Caki2 (cell line): ENCODE measurements at regions not wholly inside any gene's neighbourhood (a gene's known extent, or its start where the extent isn't known, plus 50 kb on each side); places are given as distances from the start of the nearest gene placed in this dataset.

ENCODE experiments used
- DNase-seq: peaks from one replicate; pipeline ENCODE4 v3.0.0-alpha.2; 2015; ENCODE audit warnings: low read depth
- in situ Hi-C: cut with HindIII; loops from 2 replicates; pipeline ENCODE4 v1.10.0; 2016; ENCODE audit warnings: low sequenced_read_pairs, low pct_unique_long_range_greater_than_20kb, mixed read lengths

DNA sequence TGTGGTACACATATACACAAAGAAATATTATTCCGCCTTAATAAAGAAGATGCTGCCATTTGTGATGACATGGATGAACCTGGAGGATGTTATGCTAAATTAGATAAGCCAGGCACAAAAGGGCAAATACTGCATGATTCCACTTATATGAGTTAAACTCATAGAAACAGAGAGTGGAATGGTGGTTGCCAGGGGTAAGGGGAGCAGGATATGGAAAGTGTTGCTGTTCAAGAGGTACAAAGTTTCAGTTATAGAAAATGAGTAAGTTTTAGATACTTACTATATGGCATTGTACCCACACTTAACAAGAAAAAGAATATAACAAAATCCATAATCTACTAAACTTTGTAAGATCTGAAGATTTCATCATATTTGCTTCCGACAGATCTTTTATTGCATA lies 252.2 kb downstream of the SYK start:
- in situ Hi-C loops: no loop called here
- no peak for DNase-seq

DNA sequence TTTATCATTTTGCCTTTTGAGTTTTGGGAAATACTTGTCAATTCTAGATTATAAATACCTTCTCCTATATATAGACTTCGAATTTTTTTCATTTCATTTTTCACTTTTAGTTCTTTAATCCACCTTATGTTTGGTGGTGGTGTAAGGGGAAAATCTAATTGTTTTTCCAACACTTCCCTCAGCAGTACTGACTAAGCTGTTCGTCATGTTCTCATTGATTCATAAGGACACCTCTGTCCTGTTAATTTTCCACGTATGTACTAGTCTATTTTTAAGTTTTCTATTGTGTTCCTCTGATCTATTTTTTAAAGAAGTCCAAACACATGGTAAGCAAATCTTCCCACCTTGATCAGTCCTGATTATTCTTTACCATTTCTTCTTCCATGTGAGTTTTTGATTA lies 254.2 kb downstream of the SYK start:
- DNase-seq: no peak
- in situ Hi-C loops: no loop called here

DNA sequence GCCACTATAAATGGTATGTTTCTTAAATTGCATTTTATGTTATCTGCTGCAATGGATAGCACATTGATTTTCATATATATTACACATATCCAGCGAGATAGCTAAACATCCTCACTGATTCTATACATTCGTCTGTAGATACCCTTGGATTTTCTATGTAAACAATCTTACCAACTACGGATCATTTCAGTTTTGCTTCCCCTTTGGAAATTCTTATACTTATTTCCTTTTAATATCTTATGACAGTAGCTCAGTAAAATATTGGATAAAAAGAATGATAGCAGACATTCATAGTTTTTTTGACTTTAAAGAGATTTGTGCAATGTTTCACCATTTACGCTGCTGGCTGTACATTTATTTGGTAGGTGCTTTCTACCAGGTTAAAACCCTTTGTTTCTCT lies 254.9 kb downstream of the SYK start:
- in situ Hi-C loops: no loop called here
- DNase-seq: no peak

DNA sequence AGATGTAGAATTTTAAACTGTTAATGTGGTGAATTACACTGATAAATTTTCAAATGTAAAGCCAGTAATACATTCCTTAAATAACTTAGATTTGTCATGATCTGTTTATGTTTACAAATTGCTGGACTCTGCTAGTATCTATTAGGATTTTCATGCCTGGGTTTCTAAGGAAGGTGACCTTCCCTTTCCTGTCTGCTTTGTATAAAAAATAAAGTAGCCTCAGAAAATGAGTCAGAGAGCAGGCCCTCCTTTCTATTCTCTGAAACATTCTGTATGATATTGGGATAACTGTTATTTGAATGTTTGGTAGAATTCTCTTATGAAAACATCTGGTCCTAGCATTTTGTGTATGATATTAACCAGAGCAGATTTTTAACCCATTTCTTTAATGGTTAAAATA lies 255.3 kb downstream of the SYK start:
- in situ Hi-C loops: no loop called here
- DNase-seq: no peak

DNA sequence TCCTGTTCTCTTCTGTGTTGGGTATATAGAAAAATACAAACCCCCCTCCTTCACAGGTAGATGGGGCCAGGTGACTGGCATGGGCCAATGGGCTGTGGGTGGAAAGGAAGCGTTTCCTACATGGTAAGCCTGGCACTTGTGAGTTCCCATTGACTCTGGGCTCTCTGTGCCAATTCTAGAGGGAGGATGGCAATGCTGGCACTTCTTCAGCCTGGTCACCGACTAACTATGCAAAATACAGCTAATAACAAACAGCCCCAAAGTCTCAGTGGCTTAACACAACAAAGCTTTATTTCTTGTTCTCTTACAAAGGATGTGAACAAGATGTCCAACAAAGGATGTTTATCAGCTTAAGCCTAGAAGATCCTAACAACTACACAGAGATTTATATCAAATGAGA lies 258.1 kb downstream of the SYK start:
- in situ Hi-C loops: no loop called here

DNA sequence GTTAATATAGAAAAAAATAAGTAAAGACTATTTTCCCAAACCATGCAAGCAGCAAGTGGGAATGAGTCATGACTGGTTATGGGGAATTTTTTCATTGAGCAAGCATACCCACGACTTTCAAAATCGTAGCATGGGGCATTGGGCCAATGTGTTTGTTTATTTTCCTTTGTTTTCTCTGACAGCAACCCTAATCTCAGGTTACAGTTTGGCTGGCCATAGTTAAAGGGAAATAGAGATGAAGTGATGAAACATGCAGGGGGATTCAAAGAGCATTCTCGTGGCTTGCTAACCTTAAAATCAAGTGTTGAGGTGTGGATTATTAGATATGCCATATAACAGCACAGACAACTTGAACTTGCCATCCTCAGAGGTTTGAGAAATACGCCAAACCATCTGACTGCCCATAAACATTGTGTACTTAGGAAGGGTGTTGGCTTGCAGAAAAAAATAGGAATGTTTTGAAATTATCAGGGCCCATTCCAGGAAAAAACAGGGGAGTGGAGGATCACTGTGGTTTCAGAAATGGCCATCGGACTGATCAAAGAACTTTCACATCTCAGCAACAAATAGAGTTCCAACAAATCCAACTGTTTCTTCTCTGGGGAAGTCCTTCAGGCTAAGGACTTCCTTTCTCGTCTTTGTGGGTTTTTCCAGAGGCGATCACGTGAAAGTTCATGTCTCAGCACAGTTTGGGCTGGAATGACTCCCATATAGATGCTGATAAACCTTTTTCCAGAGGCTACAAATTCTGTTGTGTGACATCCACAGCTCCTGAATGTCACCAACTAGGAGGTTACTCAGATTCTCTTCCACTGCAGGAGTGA lies 259.1 kb downstream of the SYK start:
- in situ Hi-C loops: no loop called here
- peak; percentile 87 for DNase-seq

More for the DNA sequence above, 258.1 kb downstream of the SYK start:
- no peak for DNase-seq

DNA sequence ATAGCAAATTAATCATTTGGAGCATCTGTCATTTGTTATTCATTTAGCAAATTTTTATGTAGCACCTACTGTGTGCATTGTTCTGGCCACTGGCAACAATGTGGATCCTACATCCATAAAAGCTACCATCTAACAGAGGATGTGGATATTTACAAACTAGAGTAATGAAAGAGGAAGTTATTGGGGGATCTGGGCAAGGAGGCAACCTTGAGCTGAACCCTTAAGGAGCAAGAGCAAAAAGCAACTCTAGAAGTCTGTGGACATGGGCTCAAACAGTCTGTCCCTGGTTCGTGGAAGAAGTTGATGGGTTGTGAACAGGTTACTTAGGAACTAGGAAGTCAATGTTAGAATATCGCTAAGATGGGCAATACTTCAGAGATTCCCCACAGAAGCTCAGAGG lies 259.9 kb downstream of the SYK start:
- DNase-seq: no peak
- in situ Hi-C loops: no loop called here

DNA sequence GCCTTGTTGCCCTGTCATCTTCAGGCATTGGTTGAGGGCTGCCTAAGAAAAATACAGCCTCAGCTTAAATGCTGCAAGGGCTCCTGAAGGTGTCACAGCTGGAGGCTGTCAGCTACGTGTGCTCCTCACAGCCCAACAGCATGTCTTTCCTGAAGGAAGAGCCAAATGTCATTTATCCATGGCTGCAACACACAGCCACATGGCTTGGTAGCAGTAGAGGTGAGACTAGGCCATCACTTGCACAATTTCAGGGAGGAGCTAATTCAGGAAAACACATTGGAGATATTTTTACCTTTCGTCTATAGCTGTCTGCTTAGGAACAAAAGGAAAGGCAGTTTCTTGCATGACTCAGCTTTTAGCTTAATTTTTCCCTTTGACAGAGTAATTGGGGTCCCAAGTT lies 260.7 kb downstream of the SYK start:
- DNase-seq: no peak
- in situ Hi-C loops: no loop called here

DNA sequence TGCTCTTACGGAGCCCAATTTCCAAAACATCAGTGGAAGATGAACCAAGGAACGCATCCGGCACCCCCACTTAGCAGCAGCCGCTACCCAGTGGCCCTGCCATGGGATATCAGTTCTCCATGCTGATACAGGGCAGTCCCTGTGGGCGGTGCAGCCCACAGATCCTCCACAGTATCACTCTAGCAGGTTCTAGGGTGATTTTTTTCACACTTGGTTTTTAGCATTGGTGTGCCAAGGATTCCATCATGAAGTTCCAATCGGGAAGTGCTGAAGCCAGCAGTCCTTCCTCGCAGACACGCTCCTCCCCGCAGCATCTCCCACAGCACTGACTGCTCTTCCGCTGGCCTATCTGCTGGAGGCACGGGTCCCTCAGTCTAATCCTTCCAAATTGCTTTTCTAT lies 261.9 kb downstream of the SYK start:
- in situ Hi-C loops: no loop called here
- DNase-seq: no peak

DNA sequence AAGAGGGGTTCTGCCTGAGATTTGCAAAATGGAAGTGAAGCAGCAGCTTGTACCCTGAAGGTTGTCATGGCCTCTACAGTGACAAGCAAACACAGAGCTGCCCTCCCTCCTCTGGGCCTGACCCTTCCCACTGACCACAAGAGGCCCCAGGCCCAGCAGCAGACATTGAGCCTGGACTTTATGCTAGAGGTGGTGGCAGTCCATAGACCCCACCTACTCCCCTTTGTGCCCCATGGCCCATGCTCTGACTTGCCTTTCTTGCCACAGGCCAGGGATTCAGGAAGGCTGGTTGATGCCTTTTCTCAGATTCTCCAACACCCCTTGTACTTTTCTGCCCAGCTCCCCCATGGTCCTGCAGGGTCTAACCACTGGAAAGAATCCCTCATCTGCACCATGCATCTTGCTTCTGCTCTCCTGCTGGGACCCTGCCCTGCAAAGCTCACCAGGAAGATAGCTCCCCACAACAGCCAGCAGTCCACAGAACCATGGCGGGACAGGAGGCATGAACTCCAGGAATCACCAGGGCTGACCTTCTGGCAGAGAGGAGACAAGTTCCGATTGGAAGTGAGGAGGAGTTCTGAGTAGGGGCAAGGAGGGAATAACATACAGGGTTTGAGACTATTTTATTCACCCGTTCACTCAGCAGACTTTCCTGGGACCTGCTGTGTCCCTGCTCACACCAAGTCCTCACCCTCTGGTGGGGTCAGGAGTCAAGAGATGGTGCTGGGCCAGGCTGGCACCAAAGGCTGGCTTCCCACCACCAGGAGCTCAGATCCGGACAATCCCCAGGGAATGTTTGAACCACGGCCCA lies 263.8 kb downstream of the SYK start:
- in situ Hi-C loops: no loop called here
- DNase-seq: no peak

DNA sequence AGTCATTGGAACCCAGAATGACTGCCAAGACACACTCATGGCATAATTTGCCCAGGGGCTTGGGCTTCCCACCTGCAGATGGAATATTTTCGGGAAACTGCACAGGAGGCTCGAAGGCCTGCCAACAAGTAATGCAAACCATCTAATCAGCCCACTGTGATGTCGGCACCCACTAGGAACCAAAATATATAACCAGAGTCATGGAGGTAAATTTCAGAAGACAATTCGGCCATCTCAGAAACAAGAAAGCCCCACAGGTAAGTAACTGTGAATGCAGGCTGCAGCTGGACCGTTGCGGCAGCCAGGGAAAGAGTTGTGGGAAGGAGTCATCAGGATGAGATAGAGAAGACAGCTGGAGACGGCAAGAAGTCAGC lies 264.4 kb downstream of the SYK start:
- no peak for DNase-seq
- in situ Hi-C loops: no loop called here

DNA sequence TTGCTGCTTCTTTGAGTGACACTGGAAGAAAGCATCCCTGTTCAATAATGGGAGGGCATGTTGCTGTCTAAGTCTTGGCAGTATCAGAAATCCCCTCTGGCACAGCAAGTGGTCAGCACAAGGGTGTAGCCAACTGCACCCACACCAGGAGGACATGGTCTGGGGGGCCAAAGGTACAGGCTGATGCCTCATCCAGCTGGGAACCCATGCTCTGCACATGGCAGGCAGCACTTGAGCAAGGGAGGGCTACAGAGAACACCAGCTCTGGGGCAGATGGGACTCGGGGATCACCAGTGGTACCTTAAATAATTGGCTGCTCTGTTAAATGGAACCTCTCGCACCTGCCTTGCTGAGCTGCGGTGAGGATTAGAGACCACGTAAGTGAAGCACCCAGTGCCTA lies 265.2 kb downstream of the SYK start:
- no peak for DNase-seq
- in situ Hi-C loops: no loop called here

DNA sequence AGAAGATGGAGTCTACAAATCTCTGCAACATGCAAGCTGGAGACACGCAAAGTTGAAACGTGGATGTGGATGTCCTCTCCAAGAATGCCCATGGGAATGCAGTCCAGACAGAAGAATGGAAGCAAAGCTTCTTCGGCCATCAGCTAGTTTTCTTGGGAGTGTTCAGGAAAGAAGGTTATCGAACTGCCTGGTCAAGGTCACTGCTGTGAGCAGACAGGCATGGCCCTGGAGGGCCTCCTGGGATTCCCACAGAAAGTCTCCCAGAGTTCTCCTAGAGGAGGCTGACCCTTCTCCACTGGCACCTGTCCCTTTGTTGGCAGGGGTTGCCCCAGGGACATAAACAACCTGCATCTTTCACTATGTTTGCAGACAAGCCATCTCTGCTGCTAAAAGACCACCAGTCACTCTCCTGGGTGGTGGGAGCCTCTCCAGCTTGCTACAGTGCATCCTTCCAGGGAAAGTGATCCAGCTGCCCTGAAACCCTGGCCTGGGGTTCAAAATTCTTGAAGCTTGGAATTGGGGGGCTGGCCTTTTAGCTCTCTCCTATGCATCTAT lies 265.8 kb downstream of the SYK start:
- no peak for DNase-seq
- in situ Hi-C loops: no loop called here

DNA sequence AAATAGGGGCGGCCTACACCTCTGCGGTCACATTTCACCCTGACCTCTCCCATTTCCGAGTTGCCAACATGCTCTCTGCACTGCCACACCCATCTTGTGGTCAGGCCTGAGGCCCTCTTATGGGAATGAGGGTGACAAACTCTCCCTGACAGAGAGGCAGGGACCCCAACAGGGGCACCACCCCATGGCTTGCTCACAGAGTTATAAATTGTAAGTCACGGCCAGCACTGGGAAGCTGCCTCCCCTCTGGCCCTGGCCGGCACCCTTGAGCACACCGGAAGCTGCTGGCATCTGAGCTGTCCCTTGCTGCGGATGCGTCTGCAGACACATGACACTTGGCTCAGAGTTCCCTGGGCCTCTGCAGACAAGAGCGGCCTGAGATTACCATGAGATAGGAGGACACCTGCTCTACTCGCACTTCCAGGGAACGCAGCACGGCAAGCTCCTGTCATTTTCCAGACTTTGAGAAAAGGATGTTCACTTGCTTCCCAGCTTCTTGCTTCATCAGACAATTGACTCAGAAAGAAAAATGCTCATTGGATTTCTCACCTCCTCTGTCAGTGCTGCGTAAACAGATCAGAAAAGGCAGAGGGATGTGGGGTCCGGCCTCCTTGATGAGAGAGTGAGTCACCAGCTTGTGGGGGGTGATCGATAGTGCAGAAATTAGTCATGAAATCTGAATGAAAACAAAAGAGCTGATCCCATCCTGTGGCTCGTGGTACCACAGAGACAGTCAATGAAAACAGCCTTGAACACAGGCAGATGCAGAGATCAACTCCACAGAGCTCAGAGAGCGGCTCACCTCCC lies 269.8 kb downstream of the SYK start:
- DNase-seq: no peak
- in situ Hi-C loops: no loop called here

DNA sequence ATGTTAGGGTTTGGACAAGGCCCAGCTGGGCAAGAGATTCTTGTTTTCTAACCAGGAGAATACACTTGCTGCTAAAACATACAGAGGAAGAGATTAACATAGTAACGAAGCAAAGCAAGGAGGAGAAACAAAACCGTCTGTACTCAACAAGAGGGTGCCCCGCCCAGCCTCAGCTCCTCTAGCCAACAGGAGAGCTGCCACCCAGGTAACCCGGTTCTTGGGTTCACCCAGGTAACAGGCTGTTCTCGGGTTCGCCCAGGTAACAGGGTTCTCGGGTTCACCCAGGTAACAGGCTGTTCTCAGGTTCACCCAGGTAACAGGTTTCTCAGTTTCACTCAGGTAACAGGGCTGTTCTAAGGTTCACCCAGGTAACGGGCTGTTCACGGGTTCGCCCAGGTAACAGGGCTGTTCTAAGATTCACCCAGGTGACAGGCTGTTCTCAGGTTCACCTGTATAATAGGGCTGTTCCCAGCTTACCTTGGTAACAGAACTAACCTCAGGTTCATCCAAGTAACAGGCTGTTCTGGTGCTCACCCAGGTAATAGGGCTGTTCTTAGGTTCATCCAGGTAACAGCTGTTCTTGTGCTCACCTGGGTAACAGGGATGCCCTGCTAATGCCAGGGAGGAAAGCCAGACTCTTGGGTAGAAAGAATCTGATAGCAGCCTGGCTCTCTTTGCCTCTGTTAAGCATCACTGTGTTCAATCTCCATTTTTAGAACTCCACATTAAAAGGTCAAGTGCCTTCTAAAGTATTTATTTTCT lies 271.6 kb downstream of the SYK start:
- in situ Hi-C loops: no loop called here

DNA sequence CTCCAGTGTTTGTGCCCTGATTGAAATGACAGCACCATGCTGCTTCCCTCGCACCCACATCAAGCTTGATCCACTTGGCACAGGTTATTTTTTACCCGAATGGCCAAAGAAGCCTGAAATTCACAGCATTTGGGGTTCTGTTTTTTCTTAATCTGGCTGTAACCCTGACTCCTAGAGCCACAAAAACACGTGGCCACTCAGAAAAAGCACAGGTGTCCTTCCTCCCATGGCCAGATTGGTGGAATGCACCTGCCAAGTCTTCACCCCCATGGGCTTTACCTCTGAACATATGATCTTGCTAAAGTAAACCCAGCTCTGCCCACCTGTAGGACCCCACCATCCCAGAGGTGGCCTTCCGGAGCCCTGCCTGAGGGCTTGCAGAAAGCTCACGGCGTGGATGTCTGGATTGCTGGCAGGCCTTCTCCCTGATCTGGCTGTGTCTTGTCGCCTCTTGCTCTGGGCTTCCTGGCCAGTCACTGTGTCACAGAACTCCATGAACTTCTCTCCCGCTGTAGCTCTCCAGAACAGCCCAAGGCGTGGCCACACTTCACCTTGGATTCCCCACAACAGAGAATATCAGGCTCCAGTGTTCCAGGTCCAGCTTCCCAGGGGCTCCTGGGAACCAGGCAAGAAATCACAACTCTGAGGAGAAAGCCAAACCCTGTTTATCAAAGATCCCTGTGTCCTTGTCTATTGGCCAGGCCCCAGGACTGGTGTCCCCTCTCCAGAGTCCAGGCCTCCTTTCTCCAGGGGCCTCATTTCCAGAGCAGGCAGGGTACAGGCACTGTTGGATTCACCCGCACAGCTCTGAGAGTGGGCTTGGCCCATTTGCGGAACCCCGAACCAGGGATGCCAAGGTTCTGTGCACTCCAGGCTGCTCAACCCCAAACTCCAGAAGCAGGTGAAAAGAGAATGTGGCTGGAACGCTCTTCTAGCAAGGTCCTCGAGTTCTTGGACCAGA lies 272.5 kb downstream of the SYK start:
- DNase-seq: no peak
- in situ Hi-C loops: no loop called here

More for the DNA sequence above, 271.6 kb downstream of the SYK start:
- DNase-seq: no peak

DNA sequence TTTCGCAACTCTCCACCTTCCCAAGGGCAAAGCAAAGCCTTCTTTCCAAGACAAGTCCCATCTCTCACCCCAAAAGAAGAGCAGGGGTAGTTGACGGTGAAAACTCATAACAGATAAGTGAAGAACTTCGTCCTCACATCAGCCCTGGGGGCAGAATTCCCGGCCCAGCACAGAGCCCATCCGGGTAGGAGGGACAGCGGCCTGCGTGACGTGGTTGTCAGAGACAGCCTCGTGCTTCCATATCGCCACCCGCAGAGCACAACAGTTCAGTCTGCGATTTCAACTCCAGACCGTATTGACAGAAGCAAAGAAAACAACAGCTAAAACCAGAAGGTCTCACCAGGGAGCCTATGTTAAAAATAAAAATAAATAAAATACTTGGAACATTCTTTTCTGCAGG lies 273.2 kb downstream of the SYK start:
- DNase-seq: no peak
- in situ Hi-C loops: no loop called here
